ENCODE measurements at regions not wholly inside any gene's neighbourhood (a gene's known extent, or its start where the extent isn't known, plus 50 kb on each side); places are given as distances from the start of the nearest gene placed in this dataset.

GRCh38 chr1:188599313-188599712 is 1770.6 kb downstream of the PLA2G4A start:
- TF ChIP-seq CTCF (IDR thresholded peaks at IDR 0.05) = peak; percentile 17; the same call in 1 of the 2 replicates
- no peak for TF ChIP-seq ZFX (IDR thresholded peaks at IDR 0.05; ENCODE audit: borderline replicate concordance)

Measured in 22Rv1 (cell line).